GM12878 (cell line): ENCODE measurements at regions not wholly inside any gene's neighbourhood (a gene's known extent, or its start where the extent isn't known, plus 50 kb on each side); places are given as distances from the start of the nearest gene placed in this dataset.

ENCODE experiments used
- ASH2L ChIP-seq: fragments of 300-600, 200-600 bp; sonication (generic); IDR thresholded peaks from 2 replicates; pipeline ENCODE4 v1.6.1; 2017; ENCODE audit warnings: low read depth, mild to moderate bottlenecking, borderline replicate concordance
- BCL11A ChIP-seq: IDR thresholded peaks from 2 replicates; pipeline ENCODE4 v1.6.1; 2011; ENCODE audit warnings: low read depth, low read length
- BCL3 ChIP-seq: IDR thresholded peaks from 2 replicates; pipeline ENCODE4 v1.6.1; 2011; ENCODE audit warnings: borderline replicate concordance, low read depth, mild to moderate bottlenecking, moderate library complexity, low read length; ENCODE audit not compliant: insufficient read depth, poor library complexity, severe bottlenecking
- BHLHE40 ChIP-seq, 2 experiments: fragments of 450-650 bp in 1 of 2; IDR thresholded peaks; 2 replicates each; pipeline ENCODE4 v1.6.1; 2011 to 2017; ENCODE audit warnings: low read depth in 2 of 2, borderline replicate concordance in 1 of 2, improper control_type of control experiment in 1 of 2, low read length in 1 of 2, mild to moderate bottlenecking in 1 of 2
- DPF2 ChIP-seq: fragments of 450-650 bp; IDR thresholded peaks from 2 replicates; pipeline ENCODE4 v1.6.1; 2017; ENCODE audit warnings: mild to moderate bottlenecking
- EED ChIP-seq: sonication (generic); IDR thresholded peaks from 2 replicates; pipeline ENCODE4 v1.6.1; 2016; ENCODE audit warnings: antibody characterized with exemption, low read depth
- GABPA ChIP-seq: IDR thresholded peaks from 2 replicates; pipeline ENCODE4 v1.6.1; 2014; ENCODE audit warnings: antibody characterized with exemption, low read depth, mild to moderate bottlenecking, inconsistent platforms
- HDAC2 ChIP-seq: fragments of 200-600 bp; sonication (generic); IDR thresholded peaks from 2 replicates; pipeline ENCODE4 v1.6.1; 2017
- IKZF2 ChIP-seq, 2 experiments: fragments of 450-650 bp; IDR thresholded peaks; 2 replicates each; pipeline ENCODE4 v1.6.1; 2017; ENCODE audit warnings: mild to moderate bottlenecking in 2 of 2, moderate library complexity in 2 of 2
- MAX ChIP-seq: IDR thresholded peaks from 2 replicates; pipeline ENCODE4 v1.6.1; 2012; ENCODE audit warnings: low read depth, low read length, improper control_type of control experiment
- MTA3 ChIP-seq: IDR thresholded peaks from 2 replicates; pipeline ENCODE4 v1.6.1; 2012; ENCODE audit warnings: low read length, inconsistent platforms, borderline replicate concordance
- NR2C2 ChIP-seq: IDR thresholded peaks from 2 replicates; pipeline ENCODE4 v1.6.1; 2011; ENCODE audit warnings: borderline replicate concordance, low read depth; ENCODE audit not compliant: control insufficient read depth, insufficient read length
- PRDM15 ChIP-seq: fragments of 450-650 bp; formaldehyde crosslinking; IDR thresholded peaks from 2 replicates; pipeline ENCODE4 v1.4.0; 2020; ENCODE audit warnings: mild to moderate bottlenecking, moderate library complexity
- RAD21 ChIP-seq: IDR thresholded peaks from 2 replicates; pipeline ENCODE4 v1.6.1; 2011; ENCODE audit warnings: mild to moderate bottlenecking, low read depth, low read length, moderate library complexity; ENCODE audit not compliant: insufficient read depth
- RELB ChIP-seq: fragments of 450-650 bp; IDR thresholded peaks from 2 replicates; pipeline ENCODE4 v1.6.1; 2017; ENCODE audit warnings: low read depth, mild to moderate bottlenecking, moderate library complexity
- TARDBP ChIP-seq: IDR thresholded peaks from 2 replicates; pipeline ENCODE4 v1.6.1; 2016; ENCODE audit warnings: borderline replicate concordance
- ZZZ3 ChIP-seq: IDR thresholded peaks from 2 replicates; pipeline ENCODE4 v1.6.1; 2011; ENCODE audit warnings: low read depth; ENCODE audit not compliant: control insufficient read depth, insufficient read length

- TF ChIP-seq BHLHE40 (IDR thresholded peaks at IDR 0.05; ENCODE audit: borderline replicate concordance in 1 of 2, low read depth in 2 of 2, low read length in 1 of 2), result peak in 1 of 2 experiments; percentile 11; a peak in 1 of 4 replicates
- TF ChIP-seq EED, result no peak
- TF ChIP-seq GABPA, result no peak
- no peak for TF ChIP-seq HDAC2
- no peak; the same call in 1 of the 2 replicates for TF ChIP-seq BCL11A
- TF ChIP-seq RAD21, result no peak
- no peak for TF ChIP-seq RELB
- TF ChIP-seq MTA3, result no peak
- TF ChIP-seq BCL3, result no peak
- peak; percentile 51 to 53; a peak in 3 of 4 replicates for TF ChIP-seq IKZF2 (IDR thresholded peaks at IDR 0.05)
- no peak for TF ChIP-seq NR2C2
- no peak for TF ChIP-seq DPF2
- TF ChIP-seq TARDBP, result no peak
- TF ChIP-seq ZZZ3, result no peak
- TF ChIP-seq PRDM15 (CRISPR knock-in tag), result no peak
- TF ChIP-seq MAX, result no peak
- TF ChIP-seq ASH2L, result no peak
Observed at GRCh38 chr14:42523666-42524065, 917.0 kb downstream of the LRFN5 start (continued).
